ENCODE measurements at regions not wholly inside any gene's neighbourhood (a gene's known extent, or its start where the extent isn't known, plus 50 kb on each side); places are given as distances from the start of the nearest gene placed in this dataset.

DNA sequence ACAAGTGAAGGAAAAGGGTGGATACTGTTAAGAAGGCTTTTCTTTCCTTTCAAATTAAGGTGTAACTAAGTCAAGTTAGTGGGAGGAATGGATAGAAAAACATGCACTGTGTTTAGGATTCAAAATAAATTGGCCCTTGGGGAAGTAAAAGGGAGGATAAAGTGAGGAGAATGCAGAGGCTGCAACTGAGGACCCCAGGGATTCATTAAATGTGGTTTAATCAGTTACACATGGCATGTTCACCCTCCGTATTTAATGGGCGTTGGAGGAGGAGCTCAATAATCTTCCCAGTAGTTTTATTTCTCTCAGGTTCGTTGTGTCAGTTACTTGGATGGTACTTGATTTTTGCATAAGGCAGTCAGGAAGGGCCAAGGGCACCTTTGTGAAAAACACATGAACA is 966.3 kb downstream of the JRKL start:
- TF ChIP-seq POU2F2 (IDR thresholded peaks at IDR 0.05; ENCODE audit: low read depth, low read length) (no peak), POLR2AphosphoS5 (IDR thresholded peaks at IDR 0.05; ENCODE audit: low read depth, low read length) (no peak), POLR2A (IDR thresholded peaks at IDR 0.05; ENCODE audit: low read depth, low read length) (no peak), SPI1 (IDR thresholded peaks at IDR 0.05; ENCODE audit: low read depth, low read length) (no peak), TAF1 (IDR thresholded peaks at IDR 0.05; ENCODE audit: low read depth, low read length) (no peak)

Measured in GM12891 (cell line).